GM12891 (cell line): ENCODE measurements at regions not wholly inside any gene's neighbourhood (a gene's known extent, or its start where the extent isn't known, plus 50 kb on each side); places are given as distances from the start of the nearest gene placed in this dataset.

Experiments used
- PAX5 ChIP-seq: IDR thresholded peaks from 2 replicates; pipeline ENCODE4 v1.6.1; 2011; ENCODE audit warnings: low read length, moderate library complexity, mild to moderate bottlenecking; ENCODE audit not compliant: insufficient read depth, severe bottlenecking
- POLR2A ChIP-seq: IDR thresholded peaks from 2 replicates; pipeline ENCODE4 v1.6.1; 2011; ENCODE audit warnings: low read depth, low read length, control low read depth
- POLR2AphosphoS5 ChIP-seq: IDR thresholded peaks from 2 replicates; pipeline ENCODE4 v1.6.1; 2011; ENCODE audit warnings: low read depth, low read length, control low read depth
- POU2F2 ChIP-seq: IDR thresholded peaks from 2 replicates; pipeline ENCODE4 v1.6.1; 2011; ENCODE audit warnings: low read depth, mild to moderate bottlenecking, control low read depth, low read length, moderate library complexity
- SPI1 ChIP-seq: IDR thresholded peaks from 2 replicates; pipeline ENCODE4 v1.6.1; 2011; ENCODE audit warnings: low read depth, low read length, control low read depth
- TAF1 ChIP-seq: IDR thresholded peaks from 2 replicates; pipeline ENCODE4 v1.6.1; 2011; ENCODE audit warnings: low read depth, low read length, control low read depth

GRCh38 chr17:59492091-59492451 lies 73.3 kb upstream of the DHX40 start:
- TF ChIP-seq POLR2A = no peak
- no peak for TF ChIP-seq TAF1
- no peak for TF ChIP-seq POLR2AphosphoS5
- TF ChIP-seq POU2F2 = no peak
- no peak for TF ChIP-seq SPI1
- TF ChIP-seq PAX5 = no peak
